Upper lobe of left lung (tissue), 4 donors: ENCODE measurements at regions not wholly inside any gene's neighbourhood (a gene's known extent, or its start where the extent isn't known, plus 50 kb on each side); places are given as distances from the start of the nearest gene placed in this dataset.

Source experiments
- POLR2A ChIP-seq, 4 donors: fragments of 450-650 bp; IDR thresholded peaks; one replicate each; pipeline ENCODE4 v1.5.1; 2016 to 2017; ENCODE audit warnings: antibody characterized with exemption in 4 of 4, mild to moderate bottlenecking in 2 of 4
- POLR2AphosphoS5 ChIP-seq, 2 donors: sonication (generic); formaldehyde crosslinking; IDR thresholded peaks; one replicate each; pipeline ENCODE4 v1.5.1; 2017; ENCODE audit warnings: antibody characterized with exemption in 2 of 2
- TF ChIP-seq, protein P1 (sequence below), 6 experiments: fragments of 450-650 bp in 4 of 6; fragments of 200-600 bp in 2 of 6; sonication (generic) in 2 of 6; IDR thresholded peaks; one replicate each; pipeline ENCODE4 v1.5.1; 2016 to 2019; ENCODE audit warnings: antibody characterized with exemption in 6 of 6

DNA sequence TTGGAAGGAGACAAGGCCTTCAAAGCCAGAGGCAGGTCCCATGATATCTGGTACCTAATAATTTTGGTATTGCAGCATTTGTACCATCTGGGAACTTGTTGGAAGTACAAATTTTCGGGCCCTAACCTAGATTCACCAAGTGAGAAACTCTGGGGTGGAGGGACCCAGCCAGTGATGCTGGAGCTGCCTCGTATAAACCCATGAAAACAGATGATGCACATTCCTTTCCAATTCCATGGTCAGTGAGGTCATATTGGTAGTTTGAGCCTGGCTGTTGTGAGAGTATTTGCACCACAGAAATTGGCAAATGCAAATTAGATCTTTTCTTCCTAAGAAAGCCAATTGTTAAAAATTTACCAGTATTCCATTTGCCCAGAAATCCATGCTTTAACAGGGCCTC is 269.6 kb upstream of the PLXNA2 start:
- no peak for TF ChIP-seq POLR2AphosphoS5 (IDR thresholded peaks at IDR 0.05)
- TF ChIP-seq, protein P1, sequence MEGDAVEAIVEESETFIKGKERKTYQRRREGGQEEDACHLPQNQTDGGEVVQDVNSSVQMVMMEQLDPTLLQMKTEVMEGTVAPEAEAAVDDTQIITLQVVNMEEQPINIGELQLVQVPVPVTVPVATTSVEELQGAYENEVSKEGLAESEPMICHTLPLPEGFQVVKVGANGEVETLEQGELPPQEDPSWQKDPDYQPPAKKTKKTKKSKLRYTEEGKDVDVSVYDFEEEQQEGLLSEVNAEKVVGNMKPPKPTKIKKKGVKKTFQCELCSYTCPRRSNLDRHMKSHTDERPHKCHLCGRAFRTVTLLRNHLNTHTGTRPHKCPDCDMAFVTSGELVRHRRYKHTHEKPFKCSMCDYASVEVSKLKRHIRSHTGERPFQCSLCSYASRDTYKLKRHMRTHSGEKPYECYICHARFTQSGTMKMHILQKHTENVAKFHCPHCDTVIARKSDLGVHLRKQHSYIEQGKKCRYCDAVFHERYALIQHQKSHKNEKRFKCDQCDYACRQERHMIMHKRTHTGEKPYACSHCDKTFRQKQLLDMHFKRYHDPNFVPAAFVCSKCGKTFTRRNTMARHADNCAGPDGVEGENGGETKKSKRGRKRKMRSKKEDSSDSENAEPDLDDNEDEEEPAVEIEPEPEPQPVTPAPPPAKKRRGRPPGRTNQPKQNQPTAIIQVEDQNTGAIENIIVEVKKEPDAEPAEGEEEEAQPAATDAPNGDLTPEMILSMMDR (IDR thresholded peaks at IDR 0.05), result no peak
- no peak for TF ChIP-seq POLR2A (IDR thresholded peaks at IDR 0.05)
